ENCODE measurements at regions not wholly inside any gene's neighbourhood (a gene's known extent, or its start where the extent isn't known, plus 50 kb on each side); places are given as distances from the start of the nearest gene placed in this dataset.

GRCh38 chr5:68110264-68110663, 105.3 kb upstream of the PIK3R1 start:
- TF ChIP-seq, protein P1, sequence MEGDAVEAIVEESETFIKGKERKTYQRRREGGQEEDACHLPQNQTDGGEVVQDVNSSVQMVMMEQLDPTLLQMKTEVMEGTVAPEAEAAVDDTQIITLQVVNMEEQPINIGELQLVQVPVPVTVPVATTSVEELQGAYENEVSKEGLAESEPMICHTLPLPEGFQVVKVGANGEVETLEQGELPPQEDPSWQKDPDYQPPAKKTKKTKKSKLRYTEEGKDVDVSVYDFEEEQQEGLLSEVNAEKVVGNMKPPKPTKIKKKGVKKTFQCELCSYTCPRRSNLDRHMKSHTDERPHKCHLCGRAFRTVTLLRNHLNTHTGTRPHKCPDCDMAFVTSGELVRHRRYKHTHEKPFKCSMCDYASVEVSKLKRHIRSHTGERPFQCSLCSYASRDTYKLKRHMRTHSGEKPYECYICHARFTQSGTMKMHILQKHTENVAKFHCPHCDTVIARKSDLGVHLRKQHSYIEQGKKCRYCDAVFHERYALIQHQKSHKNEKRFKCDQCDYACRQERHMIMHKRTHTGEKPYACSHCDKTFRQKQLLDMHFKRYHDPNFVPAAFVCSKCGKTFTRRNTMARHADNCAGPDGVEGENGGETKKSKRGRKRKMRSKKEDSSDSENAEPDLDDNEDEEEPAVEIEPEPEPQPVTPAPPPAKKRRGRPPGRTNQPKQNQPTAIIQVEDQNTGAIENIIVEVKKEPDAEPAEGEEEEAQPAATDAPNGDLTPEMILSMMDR (conservative IDR thresholded peaks at IDR 0.05): no peak
- no peak for TF ChIP-seq EZH2 (IDR thresholded peaks at IDR 0.05; ENCODE audit: low read depth)
